HG03460 (cell line): ENCODE measurements at regions not wholly inside any gene's neighbourhood (a gene's known extent, or its start where the extent isn't known, plus 50 kb on each side); places are given as distances from the start of the nearest gene placed in this dataset.

Source experiments
- ATAC-seq: cut with Tn5 transposase; IDR thresholded peaks from one replicate; pipeline ENCODE4 v1.9.1; 2021; ENCODE audit not compliant: unreplicated experiment

GRCh38 chrX:2608638-2609430 is 82.3 kb upstream of the CD99 start:
- peak; percentile 91 for ATAC-seq

GRCh38 chrX:2607113-2607512 is 84.0 kb upstream of the CD99 start:
- ATAC-seq = no peak

- no peak for ATAC-seq
These were observed 90.5 kb upstream of the CD99 start for GRCh38 chrX:2600564-2600963.

- no peak for ATAC-seq
These were observed 94.4 kb upstream of the CD99 start for GRCh38 chrX:2596555-2597255.

GRCh38 chrX:2596045-2596444 is 95.0 kb upstream of the CD99 start:
- no peak for ATAC-seq

- no peak for ATAC-seq
These were observed 94.5 kb upstream of the DHRSX start for GRCh38 chrX:2595258-2595657.

GRCh38 chrX:2594491-2594890 is 93.7 kb upstream of the DHRSX start:
- no peak for ATAC-seq

- ATAC-seq = no peak
These were observed 91.5 kb upstream of the DHRSX start for GRCh38 chrX:2592279-2592678.

- no peak for ATAC-seq
These were observed 88.6 kb upstream of the DHRSX start for GRCh38 chrX:2589186-2590020.

- ATAC-seq = no peak
These were observed 87.3 kb upstream of the DHRSX start for GRCh38 chrX:2588049-2588448.

GRCh38 chrX:2587146-2587545 is 86.4 kb upstream of the DHRSX start:
- ATAC-seq = no peak

- ATAC-seq = no peak
These were observed 84.3 kb upstream of the DHRSX start for GRCh38 chrX:2585158-2585470.

- ATAC-seq = no peak
These were observed 83.7 kb upstream of the DHRSX start for GRCh38 chrX:2584251-2585157.

GRCh38 chrX:2583194-2584162 is 82.7 kb upstream of the DHRSX start:
- no peak for ATAC-seq

GRCh38 chrX:2582667-2583066 is 81.9 kb upstream of the DHRSX start:
- ATAC-seq = no peak

- no peak for ATAC-seq
These were observed 80.5 kb upstream of the DHRSX start for GRCh38 chrX:2581296-2581695.

- ATAC-seq = no peak
These were observed 78.1 kb upstream of the DHRSX start for GRCh38 chrX:2578864-2579263.

GRCh38 chrX:2577844-2578466 is 77.2 kb upstream of the DHRSX start:
- ATAC-seq = no peak

GRCh38 chrX:2576793-2577192 is 76.0 kb upstream of the DHRSX start:
- ATAC-seq = no peak
